ENCODE measurements at regions not wholly inside any gene's neighbourhood (a gene's known extent, or its start where the extent isn't known, plus 50 kb on each side); places are given as distances from the start of the nearest gene placed in this dataset.

- TF ChIP-seq POLR2AphosphoS5 (IDR thresholded peaks at IDR 0.05; ENCODE audit: insufficient read depth in 1 of 2, low read depth in 1 of 2) (no peak), CTCF (IDR thresholded peaks at IDR 0.05) (no peak), POLR2A (IDR thresholded peaks at IDR 0.05) (no peak)
Measured at GRCh38 chr4:130922955-130923354, 1827.0 kb downstream of the C4orf33 start.

All from vagina (tissue), 2 donors.